ENCODE measurements at regions not wholly inside any gene's neighbourhood (a gene's known extent, or its start where the extent isn't known, plus 50 kb on each side); places are given as distances from the start of the nearest gene placed in this dataset.
"Not testable (repeated sequence)": the region's sequence is repeated elsewhere in the genome, so short reads cannot be mapped to it uniquely, and the experiment has no call there.

DNA sequence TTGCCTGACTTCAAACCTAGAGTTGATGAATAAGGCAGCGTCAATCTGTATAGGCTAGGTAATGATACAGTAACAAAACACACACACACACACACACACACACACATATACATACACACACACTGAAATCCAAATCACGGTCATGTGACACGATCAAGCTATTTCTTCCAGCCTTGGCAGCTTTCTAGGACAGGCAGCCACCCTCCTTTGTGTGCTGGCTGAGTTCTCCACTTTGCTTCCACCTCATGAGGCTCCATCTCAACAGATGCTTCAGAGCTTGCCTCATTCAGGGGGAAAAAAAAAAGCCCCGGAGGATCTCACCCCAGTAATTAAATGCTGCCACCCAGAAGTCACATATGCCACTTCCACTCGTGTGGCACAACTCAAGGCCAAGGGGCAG, 217.9 kb downstream of the NPIPA8 start:
- not testable (repeated sequence) for H3K36me3 ChIP-seq; H3K27me3 ChIP-seq; H3K9me3 ChIP-seq (replicated peaks); H3K27ac ChIP-seq; DNase-seq; H3K4me1 ChIP-seq; H3K4me3 ChIP-seq

DNA sequence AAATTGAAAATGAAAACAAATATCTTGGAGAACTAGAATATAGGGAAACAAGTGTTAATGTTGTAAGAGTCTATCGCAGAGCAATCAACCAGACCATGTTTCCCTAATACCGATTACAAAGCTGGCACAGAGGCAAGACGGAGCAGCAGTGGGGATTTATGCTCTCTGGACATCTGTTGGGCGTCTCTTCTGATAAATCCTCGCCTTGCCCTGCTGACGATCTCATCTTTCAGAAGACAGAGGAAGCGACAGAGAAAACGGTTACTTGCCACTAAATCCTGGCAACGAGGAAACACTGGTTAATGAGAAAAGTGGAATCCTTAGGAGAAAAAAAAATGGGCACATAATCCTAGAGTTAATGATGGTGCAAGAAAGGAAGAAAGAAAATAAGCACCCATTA, 218.5 kb downstream of the NPIPA8 start:
- H3K27ac ChIP-seq; H3K36me3 ChIP-seq; H3K4me3 ChIP-seq; H3K27me3 ChIP-seq; H3K9me3 ChIP-seq (replicated peaks); H3K4me1 ChIP-seq: not testable (repeated sequence)
- DNase-seq: peak; percentile 1 to 6

DNA sequence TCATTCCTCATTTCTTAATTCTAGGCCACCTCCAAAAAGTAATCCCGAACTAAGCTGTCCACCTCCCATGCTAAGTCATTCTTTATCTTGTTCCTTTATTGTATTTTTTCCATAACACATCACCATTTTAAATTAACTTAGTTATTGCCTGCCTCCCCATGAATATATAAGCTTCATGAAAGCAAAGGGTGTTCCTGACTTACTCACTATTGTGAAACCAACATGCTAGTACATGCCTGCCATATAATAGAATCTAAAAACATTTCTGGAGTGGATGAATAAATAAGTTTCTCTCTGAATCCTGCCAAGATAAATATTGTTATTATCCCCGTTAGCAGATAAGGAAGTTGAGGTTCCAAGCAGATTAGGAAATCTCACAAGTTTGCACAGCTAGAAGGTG, 232.1 kb downstream of the NPIPA8 start:
- H3K4me1 ChIP-seq; DNase-seq; H3K27ac ChIP-seq; H3K4me3 ChIP-seq; H3K27me3 ChIP-seq; H3K9me3 ChIP-seq (replicated peaks); H3K36me3 ChIP-seq: not testable (repeated sequence)

DNA sequence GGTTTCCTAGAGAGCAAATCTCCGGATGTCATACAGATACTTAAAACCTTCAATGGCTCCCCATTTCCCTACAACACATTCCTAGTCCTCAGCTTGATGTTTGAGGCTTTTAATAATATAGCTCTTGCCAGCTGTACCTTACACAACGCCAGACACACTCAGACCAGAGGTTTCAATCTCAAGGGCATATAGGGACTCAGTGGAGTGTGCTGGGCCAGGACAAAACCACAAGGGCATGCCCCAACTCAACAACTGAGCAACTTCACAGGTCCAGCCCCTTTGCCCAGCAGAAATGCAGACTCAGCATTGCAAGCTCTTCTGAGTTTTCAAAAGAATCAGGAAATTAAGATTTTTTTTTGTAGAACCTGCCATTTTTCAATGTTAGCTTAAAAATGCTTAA, 235.5 kb downstream of the NPIPA8 start:
- H3K27ac ChIP-seq; H3K9me3 ChIP-seq (replicated peaks); H3K27me3 ChIP-seq; DNase-seq; H3K36me3 ChIP-seq; H3K4me3 ChIP-seq; H3K4me1 ChIP-seq: not testable (repeated sequence)

DNA sequence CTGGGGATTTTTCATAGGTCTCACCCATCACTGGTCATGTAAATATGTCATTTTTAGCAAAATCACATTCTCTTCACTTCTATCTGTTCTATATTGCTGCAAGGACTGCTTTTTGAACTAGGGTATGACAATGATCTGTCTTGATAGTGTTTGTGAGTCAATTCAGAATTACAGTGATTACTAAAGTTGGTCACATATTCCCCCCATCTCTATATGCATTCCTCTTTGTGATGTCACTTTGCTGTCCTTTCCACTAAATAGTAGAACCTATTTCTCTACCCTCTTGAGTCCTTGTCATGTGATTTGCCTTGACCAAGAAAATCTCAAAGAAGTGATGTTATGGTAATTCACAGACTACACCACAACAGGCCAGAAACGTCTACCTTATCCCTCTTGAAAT, 243.9 kb downstream of the NPIPA8 start:
- H3K36me3 ChIP-seq; H3K4me3 ChIP-seq; DNase-seq; H3K4me1 ChIP-seq; H3K27ac ChIP-seq; H3K9me3 ChIP-seq (replicated peaks); H3K27me3 ChIP-seq: not testable (repeated sequence)

DNA sequence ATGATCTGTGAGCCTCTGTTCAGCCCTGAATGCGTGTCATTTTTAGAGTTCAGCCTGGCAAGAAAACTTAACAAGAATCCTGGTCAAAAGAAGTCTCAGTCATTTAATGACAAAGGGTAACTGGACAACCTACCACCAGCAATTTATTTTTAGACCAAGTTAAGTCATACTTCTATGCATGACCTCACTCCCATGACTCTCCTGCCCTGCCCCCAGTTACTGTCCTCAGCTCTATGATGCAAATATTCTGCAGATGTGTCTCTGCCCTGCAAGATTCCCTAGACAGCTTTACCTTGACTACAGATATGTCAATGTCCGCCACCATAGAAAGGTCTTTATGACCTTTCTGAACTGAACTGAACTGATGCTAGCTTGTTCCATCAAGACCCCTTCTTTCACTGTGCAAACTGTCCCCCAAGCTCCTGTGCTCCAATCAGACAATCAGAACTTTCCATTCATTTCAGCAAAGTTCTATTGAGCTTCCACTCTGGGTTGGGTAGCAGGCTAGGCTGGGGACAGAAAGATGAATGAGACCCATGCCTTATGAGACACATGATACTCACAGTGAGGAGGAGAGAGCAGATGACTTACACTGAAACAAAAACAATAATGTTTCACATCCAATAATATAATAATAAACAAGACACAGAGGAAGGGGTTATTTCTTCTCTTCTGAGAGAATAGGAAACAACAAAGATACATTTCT, 255.7 kb downstream of the NPIPA8 start:
- not testable (repeated sequence) for H3K9me3 ChIP-seq (replicated peaks); H3K4me3 ChIP-seq; H3K4me1 ChIP-seq; H3K36me3 ChIP-seq; DNase-seq; H3K27ac ChIP-seq; H3K27me3 ChIP-seq

DNA sequence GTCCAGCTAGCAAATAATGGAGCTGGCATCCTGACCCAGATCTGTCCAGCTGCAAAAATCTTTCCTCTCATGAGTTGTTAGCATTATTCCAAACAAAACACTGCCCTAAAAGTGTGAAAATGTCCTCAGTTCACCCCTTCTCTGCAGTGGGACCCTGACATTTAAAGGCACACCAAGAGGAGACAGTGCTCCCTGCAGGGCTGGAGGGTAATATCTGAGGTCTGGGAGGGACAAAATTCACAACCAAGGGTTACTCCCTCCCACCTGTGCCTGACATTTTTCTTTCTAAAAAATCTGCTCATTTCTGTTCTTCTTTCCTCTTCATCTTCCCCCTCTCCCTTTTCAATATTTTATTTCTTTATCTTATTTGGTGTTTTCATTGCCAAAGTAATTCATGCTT, 258.6 kb downstream of the NPIPA8 start:
- not testable (repeated sequence) for H3K27me3 ChIP-seq; H3K36me3 ChIP-seq; H3K4me1 ChIP-seq; H3K4me3 ChIP-seq; H3K9me3 ChIP-seq (replicated peaks); H3K27ac ChIP-seq; DNase-seq

DNA sequence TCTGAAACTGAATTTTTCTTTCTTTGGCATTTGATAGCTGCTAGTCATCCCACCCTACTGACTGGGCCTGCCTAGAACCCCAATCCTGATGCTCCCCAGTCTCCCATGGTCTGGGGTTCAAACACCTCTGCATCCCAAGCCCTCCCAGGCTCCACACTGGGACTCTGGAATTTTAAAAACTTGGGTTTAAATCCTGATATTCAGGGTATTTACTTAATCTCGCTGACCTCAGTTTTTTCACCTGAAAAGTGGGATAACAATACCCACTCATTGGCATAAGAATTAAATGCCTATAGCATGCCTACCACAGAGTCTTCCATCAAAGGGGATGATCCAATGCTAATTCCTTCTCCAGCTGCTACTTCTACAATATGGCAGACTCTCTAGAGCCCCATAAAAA, 264.4 kb downstream of the NPIPA8 start:
- Histone ChIP-seq H3K27ac (no peak overlapping the region), H3K27me3 (no peaks in the 10 kb centered on the region), H3K4me1 (no peaks in the 10 kb centered on the region), H3K4me3 (no peak overlapping the region), H3K9me3 (replicated peaks) (no peaks in the 10 kb centered on the region), H3K36me3 (no peaks in the 10 kb centered on the region)
- no peak for DNase-seq

DNA sequence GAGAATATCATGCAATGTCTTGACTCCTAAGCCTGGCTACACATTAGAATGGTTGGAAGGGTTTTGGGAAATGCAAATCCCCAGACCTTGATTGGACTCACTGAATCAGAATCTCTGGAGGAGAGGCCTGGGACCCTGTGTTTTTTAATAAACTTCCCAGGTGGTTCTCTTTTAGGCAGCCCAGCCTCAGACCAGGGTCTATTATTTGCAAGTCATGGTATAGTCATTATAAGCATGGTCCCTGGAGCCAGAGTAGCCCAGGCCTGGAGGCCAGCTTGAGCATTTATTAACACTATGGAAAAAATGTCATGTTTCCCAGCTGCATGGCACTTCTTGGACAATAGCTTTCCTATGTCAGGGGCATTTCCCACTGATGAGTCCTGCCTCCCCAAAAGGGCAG, 266.9 kb downstream of the NPIPA8 start:
- Histone ChIP-seq H3K4me1 (no peaks in the 10 kb centered on the region), H3K4me3 (no peak overlapping the region), H3K9me3 (replicated peaks) (no peaks in the 10 kb centered on the region), H3K27ac (no peak overlapping the region), H3K36me3 (no peaks in the 10 kb centered on the region), H3K27me3 (no peaks in the 10 kb centered on the region)
- DNase-seq: no peak

DNA sequence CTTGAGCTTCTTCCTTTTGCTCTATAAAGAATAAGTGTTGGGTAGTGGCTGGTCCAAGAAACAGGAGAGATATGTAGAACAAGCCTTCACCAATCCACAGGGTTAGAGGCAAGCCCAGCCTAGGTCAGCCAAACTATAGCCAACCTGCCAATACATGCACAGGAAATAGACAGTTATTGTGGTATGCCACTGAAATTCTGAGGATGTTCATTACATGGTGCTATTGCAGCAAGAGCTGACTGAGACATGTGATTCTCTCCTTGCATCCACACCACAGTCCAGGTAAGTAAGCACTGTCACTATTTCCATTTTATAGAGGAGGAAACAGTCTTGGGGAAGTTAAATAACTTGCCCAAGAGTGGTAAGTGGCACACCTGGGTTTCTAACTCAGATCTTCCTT, 268.1 kb downstream of the NPIPA8 start:
- Histone ChIP-seq H3K27ac (no peak overlapping the region), H3K4me1 (no peaks in the 10 kb centered on the region), H3K27me3 (no peaks in the 10 kb centered on the region), H3K4me3 (no peak overlapping the region), H3K9me3 (replicated peaks) (no peaks in the 10 kb centered on the region), H3K36me3 (no peaks in the 10 kb centered on the region)
- no peak for DNase-seq

DNA sequence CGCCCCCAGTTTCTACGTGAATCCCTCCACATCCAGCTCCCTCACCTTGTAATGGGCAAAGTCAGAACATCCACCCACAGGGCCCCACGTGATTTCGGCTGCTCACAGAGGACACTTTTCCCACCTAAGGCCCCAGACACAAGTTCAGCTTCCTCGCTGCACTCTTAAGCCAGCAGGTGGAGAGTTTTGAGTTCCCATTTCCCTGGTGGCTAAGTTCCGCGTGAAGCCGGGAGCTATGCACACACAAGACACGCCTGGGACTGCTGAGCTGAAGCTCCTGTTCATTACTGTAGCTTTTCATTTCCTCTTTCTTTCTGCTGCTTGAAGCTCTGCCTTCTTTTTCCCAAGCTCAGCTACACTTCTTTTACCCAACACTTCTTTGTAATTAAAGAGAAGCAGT, 273.8 kb downstream of the NPIPA8 start:
- Histone ChIP-seq H3K27me3 (no peaks in the 10 kb centered on the region), H3K4me1 (no peaks in the 10 kb centered on the region), H3K36me3 (no peaks in the 10 kb centered on the region), H3K9me3 (replicated peaks) (no peaks in the 10 kb centered on the region), H3K4me3 (no peak overlapping the region), H3K27ac (no peak overlapping the region)
- no peak for DNase-seq

DNA sequence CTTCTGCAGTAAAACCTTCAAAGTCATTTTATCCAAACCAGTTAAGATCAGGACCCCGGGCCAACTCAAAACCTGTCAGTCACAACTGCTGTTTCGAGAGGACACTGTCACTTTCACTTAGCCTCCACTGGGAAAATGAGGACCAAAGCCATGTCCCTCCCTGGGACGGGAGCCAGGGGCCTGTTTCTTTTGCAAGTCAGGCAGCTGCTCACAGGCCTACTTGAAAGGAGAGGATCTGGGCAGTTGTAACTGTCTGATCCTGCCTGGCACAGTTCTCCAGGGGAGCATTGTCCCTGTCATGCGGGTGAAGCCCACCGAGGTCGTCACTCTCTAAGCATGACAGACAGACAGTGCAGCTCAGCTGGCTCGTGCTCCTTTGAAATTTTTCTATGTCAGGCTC, 276.2 kb downstream of the NPIPA8 start:
- Histone ChIP-seq H3K9me3 (replicated peaks) (no peaks in the 10 kb centered on the region), H3K4me3 (no peak overlapping the region), H3K27ac (no peak overlapping the region), H3K27me3 (no peaks in the 10 kb centered on the region), H3K36me3 (no peaks in the 10 kb centered on the region), H3K4me1 (no peaks in the 10 kb centered on the region)
- DNase-seq: no peak

DNA sequence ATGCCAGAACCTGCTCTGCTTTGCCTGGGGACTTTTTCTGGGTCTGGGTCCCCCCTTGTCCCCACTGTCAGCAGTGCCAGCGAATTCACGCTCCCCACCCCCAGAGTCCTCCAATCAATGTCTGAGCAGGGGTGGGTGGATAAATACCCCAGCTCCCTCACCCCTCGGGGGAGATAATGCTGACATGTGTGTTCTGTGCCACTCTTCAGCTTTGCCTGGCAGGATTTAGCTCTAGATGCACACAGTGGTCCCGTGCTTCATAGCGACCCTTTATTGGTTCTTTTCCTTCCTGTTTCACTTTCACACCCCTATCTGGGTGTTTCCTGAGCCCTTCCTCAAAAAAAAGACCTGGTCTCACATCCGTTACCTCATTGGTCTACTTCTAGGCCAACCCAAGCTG, 277.0 kb downstream of the NPIPA8 start:
- Histone ChIP-seq H3K9me3 (replicated peaks) (no peaks in the 10 kb centered on the region), H3K36me3 (no peaks in the 10 kb centered on the region), H3K4me3 (no peak overlapping the region), H3K27me3 (no peaks in the 10 kb centered on the region), H3K4me1 (no peaks in the 10 kb centered on the region), H3K27ac (no peak overlapping the region)
- DNase-seq: no peak

DNA sequence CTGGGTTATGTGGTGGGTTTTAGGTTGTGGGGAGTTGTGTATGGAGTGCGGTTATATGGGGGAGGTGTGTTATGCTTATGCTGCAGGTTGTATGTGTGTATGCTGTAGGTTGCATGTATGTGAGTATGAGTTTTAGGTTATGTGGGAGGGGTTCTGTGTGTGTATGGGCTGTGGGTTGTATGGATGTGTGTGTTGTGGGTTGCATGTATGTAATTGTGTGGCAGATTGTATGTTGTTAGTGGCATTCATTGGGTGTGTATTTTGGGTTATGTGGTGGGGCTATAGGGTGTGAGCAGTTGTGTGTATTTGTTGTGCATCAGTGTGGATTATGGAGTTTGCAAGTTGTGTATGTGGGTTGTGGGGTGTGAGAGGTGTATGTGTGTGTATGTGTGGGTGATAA, 277.4 kb downstream of the NPIPA8 start:
- no peak for DNase-seq
- Histone ChIP-seq H3K27me3 (no peaks in the 10 kb centered on the region), H3K27ac (no peak overlapping the region), H3K4me3 (no peak overlapping the region), H3K4me1 (no peaks in the 10 kb centered on the region), H3K36me3 (no peaks in the 10 kb centered on the region), H3K9me3 (replicated peaks) (no peaks in the 10 kb centered on the region)

DNA sequence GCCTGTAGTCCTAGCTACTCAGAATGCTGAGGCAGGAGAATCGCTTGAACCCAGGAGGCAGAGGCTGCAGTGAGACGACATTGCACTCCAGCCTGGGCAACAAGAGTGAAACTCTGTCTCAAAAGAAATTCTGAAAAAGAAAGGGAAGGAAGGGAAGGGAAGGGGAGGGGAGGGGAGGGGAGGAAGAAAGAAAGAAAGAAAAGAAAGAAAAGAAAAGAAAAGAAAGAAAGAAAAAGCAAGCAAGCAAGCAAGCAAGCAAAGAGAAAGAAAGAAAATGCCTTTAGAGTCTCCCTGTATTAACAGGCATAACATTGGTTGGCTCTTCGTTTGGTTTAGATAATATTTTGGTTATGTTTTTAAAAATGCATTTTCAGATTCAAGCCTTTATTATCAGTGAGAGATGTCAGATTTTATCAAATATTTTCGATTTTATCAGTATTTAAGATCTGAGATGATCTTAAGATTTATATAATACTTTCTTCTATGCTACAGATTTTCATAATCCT, 281.1 kb downstream of the NPIPA8 start:
- no peak overlapping the region for H3K27ac ChIP-seq
- no peak overlapping the region for H3K4me3 ChIP-seq
- no peaks in the 10 kb centered on the region for H3K9me3 ChIP-seq (replicated peaks)
- no peaks in the 10 kb centered on the region for H3K4me1 ChIP-seq
- H3K27me3 ChIP-seq: no peaks in the 10 kb centered on the region
- H3K36me3 ChIP-seq: no peaks in the 10 kb centered on the region
- no peak for DNase-seq

DNA sequence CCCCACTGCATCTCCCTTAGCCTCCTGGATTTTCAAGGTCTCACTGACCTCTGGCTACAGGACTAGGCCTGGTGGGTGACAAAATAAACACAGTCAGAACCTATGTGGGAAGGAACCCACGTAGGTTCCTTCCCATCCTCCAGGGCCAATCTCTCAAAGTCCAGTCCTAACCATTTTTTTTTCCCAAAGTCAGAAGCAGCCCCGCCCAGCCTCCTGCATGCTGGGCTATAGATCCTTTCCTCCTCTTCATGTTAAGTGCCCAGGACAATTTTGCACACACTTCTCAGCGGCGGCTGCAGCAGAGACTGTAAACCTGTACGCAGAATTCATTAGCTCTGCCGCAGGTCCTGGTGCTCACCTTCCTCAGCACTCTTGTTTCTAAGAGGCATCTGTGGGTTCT, 285.8 kb downstream of the NPIPA8 start:
- Histone ChIP-seq H3K4me1 (no peaks in the 10 kb centered on the region), H3K27me3 (no peaks in the 10 kb centered on the region), H3K36me3 (no peaks in the 10 kb centered on the region), H3K9me3 (replicated peaks) (no peaks in the 10 kb centered on the region), H3K27ac (no peak overlapping the region), H3K4me3 (no peak overlapping the region)
- DNase-seq: no peak
